ENCODE measurements at regions not wholly inside any gene's neighbourhood (a gene's known extent, or its start where the extent isn't known, plus 50 kb on each side); places are given as distances from the start of the nearest gene placed in this dataset.
"Not testable (repeated sequence)": the region's sequence is repeated elsewhere in the genome, so short reads cannot be mapped to it uniquely, and the experiment has no call there.

DNA sequence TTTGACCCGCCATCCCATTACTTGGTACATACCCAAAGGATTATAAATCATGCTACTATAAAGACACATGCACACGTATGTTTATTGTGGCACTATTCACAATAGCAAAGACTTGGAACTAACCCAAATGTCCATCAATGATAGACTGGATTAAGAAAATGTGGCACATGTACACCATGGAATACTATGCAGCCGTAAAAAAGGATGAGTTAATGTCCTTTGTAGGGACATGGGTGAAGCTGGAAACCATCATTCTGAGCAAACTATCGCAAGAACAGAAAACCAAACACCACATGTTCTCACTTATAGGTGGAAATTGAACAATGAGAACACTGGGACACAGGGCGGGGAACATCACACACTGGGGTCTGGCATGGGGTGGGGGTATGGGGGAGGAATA, 57.1 kb upstream of the GMDS start:
- not testable (repeated sequence) for DNase-seq (ENCODE audit: low spot score)

- DNase-seq (ENCODE audit: low spot score) = no peak
These were observed 51.4 kb upstream of the GMDS start for GRCh38 chr6:2296781-2297180.
